Chondrocyte (in vitro differentiated cells): ENCODE measurements at regions not wholly inside any gene's neighbourhood (a gene's known extent, or its start where the extent isn't known, plus 50 kb on each side); places are given as distances from the start of the nearest gene placed in this dataset.

ENCODE experiments used
- DNase-seq: peaks from one replicate; pipeline ENCODE4 v3.0.0; 2021; ENCODE audit warnings: mixed read lengths, low spot score
- H3K27ac Mint-ChIP-seq: one replicate; pipeline ENCODE4 v1.8.0; 2021; ENCODE audit warnings: mild to moderate bottlenecking, moderate library complexity, mixed read lengths; ENCODE audit not compliant: unreplicated experiment
- H3K27me3 Mint-ChIP-seq: 2 replicates; pipeline ENCODE4 v1.8.0; 2021; ENCODE audit warnings: low read depth, mixed read lengths
- H3K36me3 Mint-ChIP-seq: 2 replicates; pipeline ENCODE4 v1.8.0; 2021; ENCODE audit warnings: low read depth, mixed read lengths
- H3K4me1 Mint-ChIP-seq: 2 replicates; pipeline ENCODE4 v1.8.0; 2021; ENCODE audit warnings: low read depth, mild to moderate bottlenecking, mixed read lengths
- H3K4me3 Mint-ChIP-seq: one replicate; pipeline ENCODE4 v1.8.0; 2021; ENCODE audit warnings: mild to moderate bottlenecking, moderate library complexity, mixed read lengths; ENCODE audit not compliant: unreplicated experiment
- H3K9me3 Mint-ChIP-seq: 2 replicates; pipeline ENCODE4 v1.8.0; 2021; ENCODE audit warnings: low read depth, mixed read lengths
- TF ChIP-seq, protein P1 (sequence below): fragments of 200-600 bp; sonication (generic); IDR thresholded peaks from 2 replicates; pipeline ENCODE4 v1.5.0; 2021; ENCODE audit warnings: antibody characterized with exemption, mild to moderate bottlenecking, moderate library complexity

DNA sequence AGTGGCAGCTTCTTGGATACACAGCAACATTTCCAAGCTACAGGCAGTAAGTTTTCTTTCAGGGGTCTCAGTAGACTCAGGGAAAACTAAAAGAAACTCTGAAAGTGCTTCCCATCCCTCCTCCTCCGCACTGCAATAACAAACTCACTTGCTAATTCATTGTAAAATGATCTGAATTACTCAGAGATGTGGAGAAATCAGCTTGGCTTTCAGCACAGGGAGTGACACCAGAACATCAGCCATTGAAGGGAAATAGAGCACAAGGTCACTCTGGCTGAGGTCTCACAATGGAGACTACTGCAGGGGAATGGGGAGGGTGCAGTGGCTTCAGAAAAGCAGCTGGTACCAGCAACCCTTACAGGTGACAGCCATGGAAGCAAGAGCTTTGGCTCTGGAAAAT is 137.3 kb upstream of the SERP2 start:
- no peak for DNase-seq
- TF ChIP-seq, protein P1, sequence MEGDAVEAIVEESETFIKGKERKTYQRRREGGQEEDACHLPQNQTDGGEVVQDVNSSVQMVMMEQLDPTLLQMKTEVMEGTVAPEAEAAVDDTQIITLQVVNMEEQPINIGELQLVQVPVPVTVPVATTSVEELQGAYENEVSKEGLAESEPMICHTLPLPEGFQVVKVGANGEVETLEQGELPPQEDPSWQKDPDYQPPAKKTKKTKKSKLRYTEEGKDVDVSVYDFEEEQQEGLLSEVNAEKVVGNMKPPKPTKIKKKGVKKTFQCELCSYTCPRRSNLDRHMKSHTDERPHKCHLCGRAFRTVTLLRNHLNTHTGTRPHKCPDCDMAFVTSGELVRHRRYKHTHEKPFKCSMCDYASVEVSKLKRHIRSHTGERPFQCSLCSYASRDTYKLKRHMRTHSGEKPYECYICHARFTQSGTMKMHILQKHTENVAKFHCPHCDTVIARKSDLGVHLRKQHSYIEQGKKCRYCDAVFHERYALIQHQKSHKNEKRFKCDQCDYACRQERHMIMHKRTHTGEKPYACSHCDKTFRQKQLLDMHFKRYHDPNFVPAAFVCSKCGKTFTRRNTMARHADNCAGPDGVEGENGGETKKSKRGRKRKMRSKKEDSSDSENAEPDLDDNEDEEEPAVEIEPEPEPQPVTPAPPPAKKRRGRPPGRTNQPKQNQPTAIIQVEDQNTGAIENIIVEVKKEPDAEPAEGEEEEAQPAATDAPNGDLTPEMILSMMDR, result no peak
- Mint-ChIP-seq H3K9me3 (no peaks in the 10 kb centered on the region), H3K36me3 (no peaks in the 10 kb centered on the region), H3K27me3 (no peaks in the 10 kb centered on the region), H3K27ac (no peak overlapping the region), H3K4me3 (no peak overlapping the region), H3K4me1 (peaks cover 19% of the 10 kb centered on the region)

DNA sequence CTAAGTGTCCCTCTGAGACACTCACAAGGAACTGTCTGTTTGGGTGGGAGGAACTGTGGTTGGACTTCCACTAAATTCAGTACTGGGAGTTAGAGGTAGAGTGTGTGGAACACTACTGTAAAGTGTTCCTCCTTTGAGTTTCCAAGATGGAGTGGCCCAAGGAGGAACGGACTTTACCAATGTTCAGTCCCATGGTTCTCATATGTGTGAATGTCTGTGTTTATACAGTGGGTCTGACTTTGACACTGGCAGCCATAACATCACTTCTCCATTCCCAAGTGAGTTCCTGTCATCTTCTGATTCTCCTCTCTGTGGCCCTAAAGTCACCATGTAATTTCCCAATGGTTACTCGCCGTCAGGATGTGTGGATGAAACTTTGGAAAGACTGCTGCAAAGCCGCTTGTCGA is 136.8 kb upstream of the SERP2 start:
- Mint-ChIP-seq H3K27ac (no peak overlapping the region), H3K27me3 (no peaks in the 10 kb centered on the region), H3K36me3 (no peaks in the 10 kb centered on the region), H3K4me3 (no peak overlapping the region), H3K4me1 (peaks cover 19% of the 10 kb centered on the region), H3K9me3 (no peaks in the 10 kb centered on the region)
- TF ChIP-seq, protein P1, result no peak
- DNase-seq, result no peak

DNA sequence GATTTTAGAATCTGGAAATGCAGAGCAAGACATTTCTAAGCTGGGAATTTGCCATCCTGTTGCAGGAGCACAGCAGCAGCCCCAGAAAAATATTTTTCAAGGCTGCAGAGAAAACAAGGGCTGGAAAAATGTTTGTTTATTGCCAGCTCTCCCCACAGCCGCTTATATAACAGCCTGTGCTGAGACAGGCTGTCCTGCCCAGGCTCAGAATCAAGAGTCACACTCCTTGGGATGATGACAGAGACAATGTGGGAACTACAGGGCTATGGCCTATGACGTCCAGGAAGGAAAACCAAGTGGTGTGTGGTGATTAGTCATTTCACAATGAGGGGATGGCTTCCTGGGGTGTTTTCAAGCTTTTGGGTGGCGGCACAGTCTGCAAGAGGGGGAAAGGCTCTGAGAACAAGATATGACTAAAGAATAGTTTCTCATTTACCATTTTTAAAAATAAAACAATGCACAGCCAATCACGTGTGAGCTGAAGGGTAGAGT is 136.3 kb upstream of the SERP2 start:
- no peaks in the 10 kb centered on the region for H3K27me3 Mint-ChIP-seq
- DNase-seq, result no peak
- no peak overlapping the region for H3K4me3 Mint-ChIP-seq
- peak overlapping the region; percentile 74 for H3K27ac Mint-ChIP-seq
- TF ChIP-seq, protein P1, result no peak
- H3K9me3 Mint-ChIP-seq, result no peaks in the 10 kb centered on the region
- peaks cover 19% of the 10 kb centered on the region for H3K4me1 Mint-ChIP-seq
- H3K36me3 Mint-ChIP-seq, result no peaks in the 10 kb centered on the region

DNA sequence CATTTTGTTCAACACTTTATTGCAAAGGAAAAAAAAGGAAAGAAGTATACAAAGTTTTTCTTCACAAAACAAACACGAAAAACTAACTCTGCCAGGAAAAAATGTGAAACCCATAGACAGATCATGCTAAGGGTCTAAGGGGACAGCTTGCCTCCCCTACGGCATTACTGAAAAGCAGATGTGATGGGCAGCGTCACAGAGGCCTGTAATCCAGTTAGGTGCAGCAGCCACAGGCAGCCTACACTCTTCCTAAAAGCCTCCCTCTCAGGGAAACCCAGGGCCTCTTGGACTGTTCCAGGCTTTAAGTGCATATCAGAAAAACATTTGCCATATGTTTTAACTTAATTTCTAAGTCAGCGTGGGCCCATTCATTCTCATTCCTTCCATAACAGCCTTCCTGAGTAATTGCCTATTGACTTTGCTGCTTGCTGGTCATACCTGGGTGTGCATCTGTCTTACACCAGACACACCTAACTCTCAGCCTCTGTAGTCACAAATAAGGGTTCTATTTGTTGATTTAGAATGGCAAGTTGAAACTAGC is 135.7 kb upstream of the SERP2 start:
- Mint-ChIP-seq H3K4me3 (no peak overlapping the region), H3K36me3 (no peaks in the 10 kb centered on the region), H3K27me3 (no peaks in the 10 kb centered on the region), H3K4me1 (peaks cover 22% of the 10 kb centered on the region), H3K9me3 (no peaks in the 10 kb centered on the region), H3K27ac (no peak overlapping the region)
- DNase-seq, result no peak
- TF ChIP-seq, protein P1, result no peak

DNA sequence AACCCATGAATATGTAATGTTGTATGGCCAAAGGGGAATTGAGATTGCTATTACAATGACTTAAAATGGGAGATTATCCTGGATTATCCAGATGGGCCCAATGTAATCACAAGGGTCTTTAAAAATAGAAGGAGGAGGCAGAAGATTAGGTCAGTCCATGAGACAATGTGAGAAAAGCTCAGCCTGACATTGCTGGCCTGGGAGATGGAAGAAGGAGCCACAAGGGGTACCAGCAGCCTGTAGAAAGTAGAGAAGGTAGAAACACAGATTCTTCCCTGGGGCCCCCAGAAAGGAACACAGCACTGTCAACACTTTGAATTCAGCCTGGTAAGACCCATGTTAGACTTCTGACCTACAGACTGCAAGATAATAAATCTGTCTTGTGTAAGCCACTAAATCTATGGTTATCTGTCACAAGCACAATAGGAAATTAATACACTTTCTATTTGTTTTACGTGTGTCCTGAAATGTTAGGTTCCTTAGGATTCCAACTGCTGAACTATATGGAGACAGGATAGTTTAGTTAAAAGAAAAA is 132.9 kb upstream of the SERP2 start:
- Mint-ChIP-seq H3K27me3 (no peaks in the 10 kb centered on the region), H3K27ac (no peak overlapping the region), H3K9me3 (no peaks in the 10 kb centered on the region), H3K4me1 (peaks cover 26% of the 10 kb centered on the region), H3K36me3 (no peaks in the 10 kb centered on the region), H3K4me3 (no peak overlapping the region)
- DNase-seq, result no peak
- TF ChIP-seq, protein P1, result no peak
